ENCODE measurements at regions not wholly inside any gene's neighbourhood (a gene's known extent, or its start where the extent isn't known, plus 50 kb on each side); places are given as distances from the start of the nearest gene placed in this dataset.

DNA sequence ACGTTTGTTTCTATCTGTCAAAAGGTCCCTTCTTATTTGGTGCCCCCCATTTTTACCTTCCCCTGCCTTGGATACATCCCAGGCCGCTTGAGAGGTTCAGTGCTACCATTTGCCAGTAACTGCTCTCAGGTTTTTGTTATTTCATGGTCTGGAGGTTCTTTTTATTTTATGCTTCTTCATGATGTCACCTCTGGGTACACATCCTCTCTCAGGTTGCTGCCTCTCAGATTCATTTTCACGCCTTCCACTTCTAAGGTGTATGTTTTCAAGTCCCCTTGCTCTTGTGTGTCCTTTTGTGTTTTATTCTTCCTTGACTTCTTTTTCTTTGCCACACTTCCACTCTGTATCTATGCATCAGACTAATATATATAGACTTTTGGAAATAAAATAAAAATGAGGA is 640.1 kb upstream of the AADAT start:
- TF ChIP-seq, protein P1, sequence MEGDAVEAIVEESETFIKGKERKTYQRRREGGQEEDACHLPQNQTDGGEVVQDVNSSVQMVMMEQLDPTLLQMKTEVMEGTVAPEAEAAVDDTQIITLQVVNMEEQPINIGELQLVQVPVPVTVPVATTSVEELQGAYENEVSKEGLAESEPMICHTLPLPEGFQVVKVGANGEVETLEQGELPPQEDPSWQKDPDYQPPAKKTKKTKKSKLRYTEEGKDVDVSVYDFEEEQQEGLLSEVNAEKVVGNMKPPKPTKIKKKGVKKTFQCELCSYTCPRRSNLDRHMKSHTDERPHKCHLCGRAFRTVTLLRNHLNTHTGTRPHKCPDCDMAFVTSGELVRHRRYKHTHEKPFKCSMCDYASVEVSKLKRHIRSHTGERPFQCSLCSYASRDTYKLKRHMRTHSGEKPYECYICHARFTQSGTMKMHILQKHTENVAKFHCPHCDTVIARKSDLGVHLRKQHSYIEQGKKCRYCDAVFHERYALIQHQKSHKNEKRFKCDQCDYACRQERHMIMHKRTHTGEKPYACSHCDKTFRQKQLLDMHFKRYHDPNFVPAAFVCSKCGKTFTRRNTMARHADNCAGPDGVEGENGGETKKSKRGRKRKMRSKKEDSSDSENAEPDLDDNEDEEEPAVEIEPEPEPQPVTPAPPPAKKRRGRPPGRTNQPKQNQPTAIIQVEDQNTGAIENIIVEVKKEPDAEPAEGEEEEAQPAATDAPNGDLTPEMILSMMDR (IDR thresholded peaks at IDR 0.05; ENCODE audit: insufficient read depth, low read depth, low read length) = no peak
- no peak for TF ChIP-seq EZH2 (IDR thresholded peaks at IDR 0.05; ENCODE audit: insufficient read depth, low read length)

Measured in astrocyte (in vitro differentiated cells and primary cell).